ENCODE measurements at regions not wholly inside any gene's neighbourhood (a gene's known extent, or its start where the extent isn't known, plus 50 kb on each side); places are given as distances from the start of the nearest gene placed in this dataset.

DNA sequence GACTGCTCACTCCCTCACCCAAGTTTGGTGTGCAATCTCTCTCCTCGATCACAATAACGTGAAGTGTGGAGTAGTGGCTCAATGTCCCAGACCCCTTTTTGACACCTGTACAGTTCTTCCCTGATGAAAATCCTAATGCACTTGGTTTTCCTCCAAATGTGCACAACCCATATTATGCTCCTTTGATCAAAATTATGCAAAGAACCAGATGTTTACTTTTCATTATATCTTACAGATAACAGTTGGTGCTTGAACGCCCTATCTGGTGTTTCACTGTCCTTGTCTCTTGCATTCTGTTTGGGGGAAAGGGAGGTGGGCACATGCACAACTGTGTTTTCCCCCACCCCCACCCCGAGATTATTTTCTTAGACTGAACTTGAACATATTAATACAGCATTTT is 85.0 kb upstream of the CREB1 start:
- TF ChIP-seq RAD21 (IDR thresholded peaks at IDR 0.05; ENCODE audit: low read depth) (no peak), EGR1 (IDR thresholded peaks at IDR 0.05) (no peak), CREB1 (IDR thresholded peaks at IDR 0.05; ENCODE audit: low read depth) (no peak), ZBTB7A (IDR thresholded peaks at IDR 0.05; ENCODE audit: low read depth) (no peak), EP300 (IDR thresholded peaks at IDR 0.05; ENCODE audit: borderline replicate concordance) (no peak), YY1 (IDR thresholded peaks at IDR 0.05; ENCODE audit: low read depth) (no peak)
- TF ChIP-seq, protein P1, sequence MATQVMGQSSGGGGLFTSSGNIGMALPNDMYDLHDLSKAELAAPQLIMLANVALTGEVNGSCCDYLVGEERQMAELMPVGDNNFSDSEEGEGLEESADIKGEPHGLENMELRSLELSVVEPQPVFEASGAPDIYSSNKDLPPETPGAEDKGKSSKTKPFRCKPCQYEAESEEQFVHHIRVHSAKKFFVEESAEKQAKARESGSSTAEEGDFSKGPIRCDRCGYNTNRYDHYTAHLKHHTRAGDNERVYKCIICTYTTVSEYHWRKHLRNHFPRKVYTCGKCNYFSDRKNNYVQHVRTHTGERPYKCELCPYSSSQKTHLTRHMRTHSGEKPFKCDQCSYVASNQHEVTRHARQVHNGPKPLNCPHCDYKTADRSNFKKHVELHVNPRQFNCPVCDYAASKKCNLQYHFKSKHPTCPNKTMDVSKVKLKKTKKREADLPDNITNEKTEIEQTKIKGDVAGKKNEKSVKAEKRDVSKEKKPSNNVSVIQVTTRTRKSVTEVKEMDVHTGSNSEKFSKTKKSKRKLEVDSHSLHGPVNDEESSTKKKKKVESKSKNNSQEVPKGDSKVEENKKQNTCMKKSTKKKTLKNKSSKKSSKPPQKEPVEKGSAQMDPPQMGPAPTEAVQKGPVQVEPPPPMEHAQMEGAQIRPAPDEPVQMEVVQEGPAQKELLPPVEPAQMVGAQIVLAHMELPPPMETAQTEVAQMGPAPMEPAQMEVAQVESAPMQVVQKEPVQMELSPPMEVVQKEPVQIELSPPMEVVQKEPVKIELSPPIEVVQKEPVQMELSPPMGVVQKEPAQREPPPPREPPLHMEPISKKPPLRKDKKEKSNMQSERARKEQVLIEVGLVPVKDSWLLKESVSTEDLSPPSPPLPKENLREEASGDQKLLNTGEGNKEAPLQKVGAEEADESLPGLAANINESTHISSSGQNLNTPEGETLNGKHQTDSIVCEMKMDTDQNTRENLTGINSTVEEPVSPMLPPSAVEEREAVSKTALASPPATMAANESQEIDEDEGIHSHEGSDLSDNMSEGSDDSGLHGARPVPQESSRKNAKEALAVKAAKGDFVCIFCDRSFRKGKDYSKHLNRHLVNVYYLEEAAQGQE (IDR thresholded peaks at IDR 0.05; ENCODE audit: low read depth): no peak

All from Ishikawa (cell line).